Kidney epithelial cell (primary cell): ENCODE measurements at regions not wholly inside any gene's neighbourhood (a gene's known extent, or its start where the extent isn't known, plus 50 kb on each side); places are given as distances from the start of the nearest gene placed in this dataset.

ENCODE experiments used
- DNase-seq: peaks from one replicate; pipeline ENCODE4 v3.0.0-alpha.2; 2010; ENCODE audit warnings: low read depth
- H3K27me3 ChIP-seq: 2 replicates; pipeline ENCODE4 v1.6.0; 2011; ENCODE audit warnings: low read length; ENCODE audit not compliant: control insufficient read depth, insufficient read depth
- H3K36me3 ChIP-seq: 2 replicates; pipeline ENCODE4 v1.5.1; 2011; ENCODE audit warnings: low read length; ENCODE audit not compliant: control insufficient read depth, insufficient read depth
- H3K4me3 ChIP-seq: 2 replicates; pipeline ENCODE4 v1.5.1; 2011; ENCODE audit warnings: low read depth, mild to moderate bottlenecking, control low read depth, low read length
- TF ChIP-seq, protein P1 (sequence below): IDR thresholded peaks from 2 replicates; pipeline ENCODE4 v1.5.1; 2011; ENCODE audit warnings: mild to moderate bottlenecking, moderate library complexity, low read length, control low read depth, inconsistent platforms; ENCODE audit not compliant: insufficient read depth, poor library complexity, severe bottlenecking

DNA sequence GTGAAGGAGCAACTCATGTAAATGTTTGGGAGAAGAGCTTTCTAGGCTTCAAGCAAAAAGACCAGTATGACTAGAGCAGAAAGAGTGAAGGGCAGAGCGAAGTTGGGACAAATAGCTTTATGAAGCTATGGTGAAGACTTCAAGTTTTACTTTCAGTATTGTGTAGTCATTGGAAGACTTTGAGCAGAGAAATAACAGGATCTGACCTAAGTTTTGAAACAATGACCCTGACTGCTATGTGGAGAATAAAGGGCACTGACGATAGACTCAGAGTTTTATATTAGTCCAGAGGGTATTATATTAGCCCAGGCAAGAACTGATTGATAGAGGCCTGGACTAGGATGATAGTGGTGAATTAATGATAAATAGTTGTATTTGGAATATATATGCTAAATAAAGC is 187.3 kb downstream of the KTN1 start:
- Histone ChIP-seq H3K36me3 (no peaks in the 10 kb centered on the region), H3K4me3 (no peak overlapping the region), H3K27me3 (no peaks in the 10 kb centered on the region)
- DNase-seq, result no peak
- TF ChIP-seq, protein P1, sequence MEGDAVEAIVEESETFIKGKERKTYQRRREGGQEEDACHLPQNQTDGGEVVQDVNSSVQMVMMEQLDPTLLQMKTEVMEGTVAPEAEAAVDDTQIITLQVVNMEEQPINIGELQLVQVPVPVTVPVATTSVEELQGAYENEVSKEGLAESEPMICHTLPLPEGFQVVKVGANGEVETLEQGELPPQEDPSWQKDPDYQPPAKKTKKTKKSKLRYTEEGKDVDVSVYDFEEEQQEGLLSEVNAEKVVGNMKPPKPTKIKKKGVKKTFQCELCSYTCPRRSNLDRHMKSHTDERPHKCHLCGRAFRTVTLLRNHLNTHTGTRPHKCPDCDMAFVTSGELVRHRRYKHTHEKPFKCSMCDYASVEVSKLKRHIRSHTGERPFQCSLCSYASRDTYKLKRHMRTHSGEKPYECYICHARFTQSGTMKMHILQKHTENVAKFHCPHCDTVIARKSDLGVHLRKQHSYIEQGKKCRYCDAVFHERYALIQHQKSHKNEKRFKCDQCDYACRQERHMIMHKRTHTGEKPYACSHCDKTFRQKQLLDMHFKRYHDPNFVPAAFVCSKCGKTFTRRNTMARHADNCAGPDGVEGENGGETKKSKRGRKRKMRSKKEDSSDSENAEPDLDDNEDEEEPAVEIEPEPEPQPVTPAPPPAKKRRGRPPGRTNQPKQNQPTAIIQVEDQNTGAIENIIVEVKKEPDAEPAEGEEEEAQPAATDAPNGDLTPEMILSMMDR, result no peak

DNA sequence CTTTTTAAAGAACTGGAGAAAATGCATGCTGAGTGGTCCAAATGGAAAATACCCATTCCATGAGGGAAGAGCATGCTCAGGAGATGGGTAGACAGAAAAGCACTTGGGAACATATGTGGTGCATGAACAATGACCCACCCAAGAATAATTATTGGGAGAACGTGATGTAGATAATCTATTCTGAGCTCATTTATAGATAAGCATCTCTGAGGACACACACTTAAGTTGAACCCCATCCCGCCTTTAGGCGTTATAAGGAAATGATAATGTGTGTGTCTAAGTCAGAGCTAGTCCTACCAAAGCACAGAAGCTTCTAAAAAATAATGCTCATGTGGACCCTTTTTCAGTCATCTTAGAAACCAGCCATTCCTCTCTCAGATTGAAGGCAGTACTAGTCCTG is 189.9 kb downstream of the KTN1 start:
- TF ChIP-seq, protein P1, result no peak
- no peaks in the 10 kb centered on the region for H3K36me3 ChIP-seq
- no peak for DNase-seq
- H3K27me3 ChIP-seq, result no peaks in the 10 kb centered on the region
- no peak overlapping the region for H3K4me3 ChIP-seq

DNA sequence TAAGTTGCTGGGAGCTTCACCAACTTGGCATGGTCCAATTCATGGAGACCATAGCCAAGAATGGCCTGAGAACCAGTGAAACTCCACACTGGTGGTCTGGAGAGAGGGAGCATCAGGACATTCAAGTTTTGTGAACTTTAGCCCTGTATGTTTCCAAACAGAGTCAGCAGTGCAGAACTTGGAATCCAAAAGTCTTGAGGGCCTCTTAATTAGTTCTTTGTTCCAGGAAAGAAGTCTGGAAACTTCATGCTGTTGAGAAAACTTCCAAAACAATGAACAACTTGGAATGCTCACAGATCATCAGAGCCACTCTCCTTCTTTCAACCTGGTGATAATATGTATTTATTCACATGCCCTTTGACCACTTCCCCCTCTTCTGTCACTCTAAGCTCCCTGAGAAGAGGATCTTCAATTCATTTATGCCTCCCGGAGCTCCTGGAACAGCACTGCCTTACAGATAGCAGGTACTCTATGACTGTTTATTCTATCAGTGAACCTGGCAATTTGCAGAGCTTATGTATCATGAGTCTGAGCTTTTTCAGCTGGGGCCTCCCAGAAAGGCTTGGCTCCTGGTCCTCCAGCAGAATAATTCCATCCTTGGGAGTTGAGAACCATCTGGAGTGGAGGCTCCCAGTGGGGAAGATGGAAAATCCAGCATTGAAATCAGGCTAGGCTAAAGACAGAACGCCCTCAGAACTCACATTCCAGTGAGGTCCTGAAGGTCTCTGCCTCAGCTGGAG is 191.4 kb downstream of the KTN1 start:
- TF ChIP-seq, protein P1, result no peak
- no peak for DNase-seq
- no peak overlapping the region for H3K4me3 ChIP-seq
- no peaks in the 10 kb centered on the region for H3K27me3 ChIP-seq
- H3K36me3 ChIP-seq, result no peaks in the 10 kb centered on the region

DNA sequence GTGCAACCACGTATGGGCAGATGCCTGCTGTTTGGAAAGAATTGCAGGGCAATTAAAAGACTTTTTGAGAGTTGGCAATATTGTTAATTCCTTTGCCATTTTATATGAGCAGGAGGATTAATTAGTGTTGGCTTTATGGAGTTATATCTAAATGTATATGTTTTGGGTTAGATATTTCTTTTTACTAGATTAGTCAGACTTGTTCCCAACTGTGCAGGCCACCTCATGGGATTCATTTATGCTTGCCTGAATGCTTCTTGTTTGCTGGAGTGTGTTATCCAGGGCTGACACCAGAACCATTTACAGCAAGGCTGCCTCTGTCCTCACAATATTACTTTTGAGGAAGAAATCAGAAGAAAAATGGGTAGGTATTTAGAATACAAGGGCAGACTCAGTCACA is 192.5 kb downstream of the KTN1 start:
- no peak overlapping the region for H3K4me3 ChIP-seq
- no peaks in the 10 kb centered on the region for H3K36me3 ChIP-seq
- H3K27me3 ChIP-seq, result no peaks in the 10 kb centered on the region
- TF ChIP-seq, protein P1, result no peak
- DNase-seq, result no peak

DNA sequence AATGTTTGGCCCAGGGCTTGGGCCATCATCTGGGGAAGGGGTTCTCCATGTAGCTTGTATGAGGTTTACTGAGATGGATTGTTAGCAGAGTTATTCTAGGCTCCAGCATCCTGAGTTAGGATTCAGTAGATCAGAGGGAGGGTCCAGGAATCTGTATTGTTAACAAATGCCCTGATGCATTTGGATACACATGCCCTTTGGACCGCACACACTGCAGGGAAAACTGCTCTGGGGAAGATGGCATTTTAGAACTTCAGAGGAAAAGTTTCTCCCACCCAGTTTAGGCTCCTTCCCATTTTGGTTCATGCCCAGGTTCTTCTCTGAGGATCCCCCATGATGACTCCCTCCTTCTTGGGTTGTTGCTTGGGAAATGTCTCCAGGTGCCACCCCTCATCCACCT is 193.3 kb downstream of the KTN1 start:
- Histone ChIP-seq H3K27me3 (no peaks in the 10 kb centered on the region), H3K36me3 (no peaks in the 10 kb centered on the region), H3K4me3 (no peak overlapping the region)
- TF ChIP-seq, protein P1, result no peak
- no peak for DNase-seq

DNA sequence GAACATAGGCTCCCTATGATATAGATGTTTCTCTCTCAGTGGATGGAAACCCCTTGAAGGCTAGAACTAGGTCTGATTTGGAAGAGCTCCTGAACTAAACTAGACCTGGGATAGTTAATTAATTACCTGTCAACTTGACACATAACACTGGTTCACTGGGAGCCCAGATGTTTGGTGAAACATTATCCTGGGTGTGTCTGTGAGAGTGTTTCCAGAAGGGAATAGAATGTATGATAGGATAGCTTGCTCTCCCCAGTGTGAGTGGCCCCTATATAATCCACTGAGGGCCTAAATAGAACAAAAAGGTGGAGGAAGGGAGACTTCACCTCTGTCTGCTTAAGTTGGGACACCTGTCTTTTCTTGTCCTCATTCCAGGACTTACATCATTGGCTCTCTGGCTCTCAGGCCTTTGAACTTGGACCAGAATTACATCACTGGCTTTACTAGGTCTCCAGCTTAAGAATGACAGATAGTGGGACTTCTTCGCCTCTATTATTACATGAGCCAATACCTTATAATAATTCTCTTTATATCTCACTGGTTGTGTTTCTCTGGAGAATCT is 194.1 kb downstream of the KTN1 start:
- no peaks in the 10 kb centered on the region for H3K27me3 ChIP-seq
- TF ChIP-seq, protein P1, result no peak
- no peak overlapping the region for H3K4me3 ChIP-seq
- no peak for DNase-seq
- no peaks in the 10 kb centered on the region for H3K36me3 ChIP-seq
